ENCODE measurements at regions not wholly inside any gene's neighbourhood (a gene's known extent, or its start where the extent isn't known, plus 50 kb on each side); places are given as distances from the start of the nearest gene placed in this dataset.

DNA sequence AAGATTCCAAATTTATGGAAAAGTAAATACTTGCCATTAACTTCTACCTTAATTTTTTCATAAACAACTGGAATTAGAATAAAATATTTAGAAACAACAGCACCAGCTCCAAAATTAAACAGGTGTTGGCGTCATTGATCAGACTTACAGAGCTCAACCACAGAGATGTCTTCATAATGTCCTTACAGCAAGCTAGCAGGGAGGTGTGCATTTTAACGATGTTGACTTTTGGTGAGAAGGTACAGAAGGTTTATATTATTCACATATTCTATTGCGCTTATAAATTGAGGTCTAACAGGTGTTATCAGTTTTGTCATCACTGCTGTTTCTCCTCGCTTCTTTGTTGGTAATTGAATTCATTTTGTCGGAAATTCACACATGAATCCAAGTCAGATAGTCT, 226.2 kb upstream of the CA10 start:
- no peak for DNase-seq (ENCODE audit: low spot score)

DNA sequence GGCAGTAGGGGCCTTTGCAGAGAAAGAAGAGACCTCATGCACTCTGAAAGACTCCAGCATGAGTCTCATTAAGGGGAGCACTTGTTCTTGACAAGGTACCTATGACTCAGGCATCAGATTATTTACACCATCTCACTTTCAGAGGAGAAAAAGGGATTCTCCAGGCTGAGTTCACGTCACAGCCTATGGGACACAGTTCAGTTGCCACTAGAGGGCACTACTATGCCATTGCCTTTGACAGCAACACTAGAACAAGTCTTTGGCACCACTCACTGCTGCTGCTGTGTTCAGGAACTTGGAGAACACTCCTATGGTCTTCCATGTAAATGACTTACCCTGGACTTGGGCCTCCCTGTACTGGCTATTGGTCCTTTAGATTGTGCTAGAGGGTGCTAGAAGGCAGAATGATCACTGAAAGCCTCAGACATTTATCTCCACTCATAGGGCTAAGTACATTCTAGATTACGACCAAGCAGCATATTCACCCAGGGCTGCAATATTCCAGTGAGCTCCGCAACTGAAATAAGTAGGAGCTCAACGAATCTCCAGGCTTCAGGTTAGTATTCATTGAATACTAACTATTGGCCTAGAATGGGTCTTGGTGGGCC, 225.1 kb upstream of the CA10 start:
- DNase-seq (ENCODE audit: low spot score): no peak

DNA sequence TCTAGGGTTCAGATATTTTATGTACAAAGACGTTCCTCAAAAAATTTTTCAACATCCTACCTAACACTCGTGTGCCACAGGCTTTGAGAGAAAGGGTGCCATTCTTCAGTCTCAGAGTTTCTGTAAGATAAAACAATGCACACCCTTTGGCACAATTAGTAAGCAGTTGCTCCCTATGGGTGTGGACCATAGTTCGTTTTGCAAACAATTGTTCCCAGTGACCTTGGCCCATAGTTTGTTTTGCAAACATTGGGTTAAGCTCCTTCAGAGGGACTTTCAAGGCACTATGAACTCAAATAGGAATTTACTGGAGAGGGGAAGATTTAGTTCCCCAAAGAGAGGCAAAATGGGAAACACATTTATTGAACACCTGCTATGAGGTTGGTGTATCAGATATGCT, 220.3 kb upstream of the CA10 start:
- no peak for DNase-seq (ENCODE audit: low spot score)

DNA sequence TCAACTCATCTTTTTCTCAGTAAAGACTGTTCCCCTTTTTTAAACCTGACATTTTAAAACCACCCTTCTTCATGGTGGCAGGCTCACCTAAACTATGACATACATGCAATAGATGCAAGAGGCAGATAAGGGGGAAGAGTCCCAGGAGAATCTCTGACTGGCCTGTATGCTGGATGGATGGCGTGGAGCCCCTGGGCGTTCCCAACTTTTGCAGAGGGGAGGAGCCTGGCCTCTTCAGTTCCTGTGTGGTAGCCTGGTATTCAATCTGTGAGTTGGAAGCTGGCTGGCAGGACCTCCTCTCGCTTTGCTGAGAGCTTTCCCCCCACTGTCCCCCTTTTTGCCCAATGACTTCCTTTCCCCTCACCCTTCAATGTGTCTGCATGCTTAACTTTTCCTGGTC, 217.6 kb upstream of the CA10 start:
- DNase-seq (ENCODE audit: low spot score): no peak

DNA sequence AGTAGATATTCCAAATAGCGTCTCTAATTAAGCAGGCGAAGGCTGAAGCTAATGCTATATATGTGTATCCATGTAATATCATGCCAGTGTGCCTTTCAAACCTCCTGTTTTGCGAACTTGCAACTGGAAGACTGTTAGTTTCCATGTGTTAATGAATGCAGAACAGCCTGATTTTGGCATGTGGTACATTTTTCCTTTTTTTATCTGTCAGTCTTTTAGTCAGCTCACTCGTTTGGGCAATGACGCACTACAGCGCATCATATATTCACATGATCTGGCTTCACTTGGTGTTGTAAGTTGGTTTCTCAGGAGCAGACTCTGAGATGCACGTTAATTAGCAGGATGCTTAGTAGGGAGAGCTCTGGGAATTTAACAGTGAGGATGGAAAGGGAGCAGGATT, 210.4 kb upstream of the CA10 start:
- no peak for DNase-seq (ENCODE audit: low spot score)

DNA sequence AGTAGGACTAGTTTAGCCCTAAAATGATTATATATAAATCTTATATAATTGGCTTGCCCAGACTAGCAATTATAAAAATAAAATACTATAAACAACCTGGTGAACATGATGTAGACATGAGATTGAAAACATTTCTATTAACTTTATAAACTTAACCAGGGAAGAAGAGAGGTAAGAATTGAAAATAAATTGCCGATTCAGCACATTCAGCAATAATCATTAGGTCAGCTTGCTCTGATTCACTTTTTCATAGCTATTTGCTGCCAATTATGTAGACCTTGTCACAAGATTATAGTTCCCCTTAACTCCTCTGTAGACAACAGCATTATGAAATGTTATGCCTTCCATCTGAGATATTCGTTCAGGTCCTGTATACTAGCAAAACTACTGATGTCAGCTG, 199.3 kb upstream of the CA10 start:
- DNase-seq (ENCODE audit: low spot score): no peak

DNA sequence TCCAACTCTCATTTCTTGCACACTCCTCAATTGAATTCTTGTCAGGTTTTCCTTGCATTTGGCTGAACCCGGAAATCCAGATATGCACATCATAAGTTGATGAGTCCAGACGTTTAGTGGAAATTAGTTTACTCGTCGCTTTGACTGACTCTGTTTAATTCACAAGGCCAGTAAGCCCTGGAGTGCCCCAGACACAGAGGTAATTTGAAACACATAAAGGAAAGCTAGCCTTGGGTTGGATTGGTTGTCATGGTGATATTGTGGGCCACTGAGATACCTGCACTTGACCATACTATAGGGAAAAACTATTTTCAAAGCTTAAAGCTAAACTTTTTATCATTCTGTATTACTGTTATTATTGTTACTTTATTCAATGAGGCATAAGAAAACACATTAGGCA, 178.3 kb upstream of the CA10 start:
- DNase-seq (ENCODE audit: low spot score): no peak

DNA sequence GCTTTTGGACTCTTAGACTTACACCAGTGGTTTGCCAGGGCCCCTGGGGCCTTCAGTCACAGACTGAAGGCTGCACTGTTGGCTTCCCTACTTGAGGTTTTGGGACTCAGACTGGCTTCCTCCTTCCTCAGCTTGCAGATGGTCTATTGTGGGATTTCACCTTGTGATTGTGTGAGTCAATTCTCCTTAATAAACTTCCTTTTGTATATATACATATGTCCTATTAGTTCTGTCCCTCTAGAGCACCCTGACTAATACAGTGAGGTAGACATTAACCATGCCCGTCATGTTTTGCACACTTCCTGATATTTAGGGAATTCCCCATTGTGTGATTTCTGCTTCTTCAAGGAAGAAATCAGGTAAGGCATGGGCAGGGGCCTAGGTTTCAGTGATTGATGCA, 147.8 kb upstream of the CA10 start:
- no peak for DNase-seq (ENCODE audit: low spot score)

DNA sequence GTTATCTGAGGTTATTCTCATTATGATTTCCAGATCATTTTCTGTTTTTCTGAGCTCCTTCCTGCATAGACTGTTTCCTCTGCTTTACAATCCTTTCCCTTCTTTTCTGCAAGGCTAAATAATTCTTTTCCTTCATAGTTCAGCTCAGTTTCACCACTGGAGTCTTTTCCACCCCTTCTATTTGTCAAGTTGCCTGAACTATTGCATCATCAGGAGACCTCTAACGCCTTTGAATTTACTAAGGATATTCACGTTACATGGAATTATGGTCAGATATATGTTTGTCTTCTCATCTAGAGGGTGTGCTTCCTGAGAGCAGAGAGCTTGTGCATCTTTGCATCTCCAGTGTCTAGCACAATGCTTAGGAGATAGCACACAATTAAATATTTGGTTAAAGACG, 140.4 kb upstream of the CA10 start:
- DNase-seq (ENCODE audit: low spot score): no peak

DNA sequence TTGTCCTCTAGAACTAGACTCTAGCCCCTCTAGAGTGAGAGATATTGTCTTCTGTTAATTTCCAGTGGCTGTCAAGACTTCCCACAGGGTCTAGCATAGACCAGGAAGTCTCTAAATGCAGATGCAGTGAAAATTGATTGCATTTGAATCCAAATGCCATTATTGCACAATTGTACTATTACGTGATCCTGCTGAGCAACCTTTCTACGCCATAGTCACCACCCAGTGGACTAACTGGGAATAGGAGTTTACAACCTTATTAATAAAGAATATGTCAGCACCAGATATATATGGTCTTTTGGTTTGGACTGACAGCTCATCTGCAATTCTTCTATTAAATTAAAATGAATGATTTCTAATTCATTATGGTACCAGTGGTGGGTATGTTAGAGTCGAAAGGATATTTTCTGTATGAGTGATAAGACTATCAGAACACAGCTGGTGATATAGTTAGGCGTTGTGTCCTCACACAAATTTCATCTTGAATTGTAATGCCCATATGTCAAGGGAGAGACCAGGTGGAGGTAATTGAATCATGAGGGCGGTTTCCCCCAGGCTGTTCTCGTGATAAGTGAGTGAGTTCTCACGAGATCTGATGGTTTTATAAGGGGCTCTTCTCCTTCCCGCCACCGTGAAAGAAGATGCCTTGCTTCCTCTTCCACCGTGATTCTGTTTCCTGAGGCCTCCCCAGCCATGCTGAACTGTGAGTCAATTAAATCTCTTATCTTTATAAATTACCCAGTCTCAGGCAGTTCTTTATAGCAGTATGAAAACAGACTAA, 138.9 kb upstream of the CA10 start:
- no peak for DNase-seq (ENCODE audit: low spot score)

DNA sequence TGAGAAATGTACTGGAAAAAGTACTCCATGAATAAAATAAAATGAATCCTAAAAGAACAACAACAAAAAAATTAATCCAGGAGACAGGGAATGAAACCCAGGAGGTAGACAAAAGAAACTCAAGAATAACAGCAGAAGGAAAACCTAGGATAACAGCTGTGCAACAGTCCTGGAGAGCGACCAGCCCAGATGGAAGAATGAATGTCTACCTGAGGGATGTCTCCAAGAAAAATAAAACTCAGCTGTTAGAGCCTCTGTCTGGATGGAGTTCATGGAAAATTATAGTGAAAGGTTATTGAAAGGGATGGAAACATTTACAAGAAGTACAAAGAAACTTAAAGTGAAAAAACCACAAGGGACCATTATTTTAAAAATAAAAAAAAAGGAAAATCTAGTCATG, 135.8 kb upstream of the CA10 start:
- no peak for DNase-seq (ENCODE audit: low spot score)

DNA sequence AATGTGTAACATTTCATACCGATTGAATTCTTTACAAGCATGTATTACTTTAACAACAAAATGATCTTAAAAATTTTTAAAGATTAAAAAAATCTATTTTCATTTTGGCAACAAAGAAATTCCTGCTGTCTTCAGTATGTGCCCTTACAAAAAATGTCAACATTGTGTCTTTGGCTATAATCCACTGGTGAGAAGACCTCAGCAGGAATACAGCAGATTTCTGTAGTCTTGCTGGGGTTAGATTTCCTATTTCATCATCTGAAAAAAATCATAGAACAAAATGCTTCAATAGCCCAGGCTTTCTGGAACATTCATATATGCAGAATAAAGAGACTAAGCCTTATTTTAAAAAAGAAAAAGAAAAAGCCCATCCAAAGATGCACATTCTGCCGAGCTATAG, 129.1 kb upstream of the CA10 start:
- DNase-seq (ENCODE audit: low spot score): no peak

DNA sequence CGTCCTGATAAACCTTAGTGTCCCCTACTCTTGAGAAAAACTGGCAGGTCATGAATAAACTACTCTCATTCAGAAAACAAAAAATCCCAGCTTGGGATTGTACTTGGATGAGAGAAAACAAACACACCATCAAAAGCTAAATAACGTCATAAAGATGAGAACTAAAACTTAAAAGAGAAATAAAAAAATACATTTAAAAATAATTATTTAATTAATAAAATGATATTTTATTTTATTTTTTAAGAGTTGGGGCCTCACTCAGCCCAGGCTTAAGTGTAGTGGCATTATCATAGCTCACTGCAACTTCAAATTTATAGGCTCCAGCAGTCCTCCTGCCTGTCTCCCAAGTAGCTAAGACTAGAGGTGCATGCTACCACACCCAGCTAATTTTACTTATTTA, 125.4 kb upstream of the CA10 start:
- no peak for DNase-seq (ENCODE audit: low spot score)

DNA sequence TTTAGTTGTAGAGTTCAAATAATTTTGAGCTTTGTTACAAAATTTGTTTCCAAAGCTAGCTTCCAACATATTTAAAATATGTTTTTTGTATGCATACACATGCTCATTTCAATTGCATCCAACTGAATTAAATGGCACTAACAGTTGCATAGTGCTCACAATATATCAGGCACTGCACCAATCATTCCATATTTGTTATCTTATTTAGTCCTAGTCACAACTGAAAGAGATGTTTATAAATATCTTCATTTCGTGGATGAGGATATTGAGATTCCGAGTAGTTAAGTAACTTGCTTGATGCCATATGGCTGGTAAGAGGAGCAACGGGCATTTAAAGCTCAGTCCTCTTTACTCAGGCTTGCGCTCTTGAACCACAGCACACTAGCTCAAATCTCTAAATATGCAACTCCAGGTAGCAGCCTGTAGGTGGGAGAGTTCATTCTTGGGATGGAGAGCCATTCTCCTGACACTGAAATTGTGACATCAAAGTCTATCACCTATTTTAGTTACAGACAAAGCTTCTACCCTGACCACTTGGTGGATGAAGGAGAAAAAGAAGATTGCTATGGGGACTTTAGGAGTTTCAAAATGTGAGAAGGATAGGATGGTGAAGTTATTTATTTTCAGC, 118.0 kb upstream of the CA10 start:
- DNase-seq (ENCODE audit: low spot score): no peak

DNA sequence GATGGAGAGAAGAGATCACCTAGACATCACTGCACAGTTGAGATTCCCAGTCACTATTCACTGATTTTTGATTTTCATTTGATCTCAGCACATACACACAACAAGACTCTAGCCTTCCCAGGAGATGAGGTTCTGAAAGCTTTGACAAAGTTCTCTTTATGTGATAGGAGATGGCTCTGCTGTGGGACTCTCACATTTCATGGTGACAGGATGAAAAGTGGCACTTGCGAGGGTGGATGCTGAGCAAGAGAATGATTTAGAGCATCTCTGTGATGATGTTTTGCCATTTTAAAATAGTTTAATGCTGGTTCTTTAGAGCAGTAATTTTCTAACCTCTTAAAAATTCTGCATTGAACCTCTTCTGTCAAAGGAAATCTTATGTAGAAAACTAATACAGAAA, 113.3 kb upstream of the CA10 start:
- no peak for DNase-seq (ENCODE audit: low spot score)

DNA sequence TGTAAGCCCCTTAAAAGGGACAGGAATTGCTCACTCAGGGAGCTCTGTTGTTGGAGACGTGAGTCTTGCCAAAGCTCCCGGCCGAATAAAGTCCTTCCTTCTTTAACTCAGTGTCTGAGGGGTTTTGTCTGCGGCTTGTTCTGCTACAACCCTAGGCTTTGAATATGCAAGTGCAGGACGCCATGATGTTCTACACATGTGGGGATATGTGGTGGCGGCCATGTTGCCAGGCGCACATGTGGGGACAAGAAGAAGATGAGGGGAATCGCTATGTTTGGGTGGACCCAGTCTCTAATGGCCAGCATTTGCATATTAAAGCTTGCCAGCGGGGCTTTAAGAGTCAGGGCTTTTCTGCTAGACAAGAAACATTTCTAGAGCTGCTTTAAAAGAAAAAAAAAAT, 96.8 kb upstream of the CA10 start:
- no peak for DNase-seq (ENCODE audit: low spot score)

DNA sequence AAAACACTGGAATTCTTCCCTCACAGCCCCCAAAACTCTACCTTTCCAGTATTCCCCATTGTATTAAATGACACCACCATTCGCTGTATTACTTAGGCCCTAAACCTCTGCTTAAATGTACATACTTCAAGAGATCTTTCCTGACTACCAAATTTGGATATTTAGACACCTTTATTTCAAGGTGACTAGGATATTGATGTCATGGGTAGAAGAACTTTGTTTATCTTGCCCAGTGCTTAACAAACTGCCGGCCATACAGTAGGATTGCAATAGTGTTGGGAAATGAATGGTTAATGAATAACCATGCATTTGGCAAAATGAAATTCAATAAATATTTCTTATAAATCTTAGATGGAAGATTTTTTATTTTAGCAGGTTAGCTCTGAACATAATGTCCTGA, 86.2 kb upstream of the CA10 start:
- DNase-seq (ENCODE audit: low spot score): no peak

DNA sequence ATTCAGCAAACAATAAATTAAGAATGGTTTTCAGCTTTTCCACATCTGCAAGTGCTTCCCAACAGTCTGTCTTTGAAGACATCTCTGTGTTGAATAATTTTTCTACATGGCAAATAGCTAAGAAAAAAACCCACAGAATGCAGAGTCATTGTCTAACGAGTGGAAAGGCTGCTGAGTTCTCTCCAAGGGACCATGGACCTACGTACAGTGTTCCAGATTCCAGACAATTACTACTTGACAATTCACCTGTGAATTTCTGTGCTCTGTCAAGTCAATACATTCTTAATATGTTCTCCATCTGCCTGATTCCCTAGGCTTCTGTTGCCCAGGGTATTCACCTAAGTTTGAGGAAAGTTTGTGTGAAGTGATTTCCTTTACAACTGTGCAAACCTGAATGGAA, 83.8 kb upstream of the CA10 start:
- no peak for DNase-seq (ENCODE audit: low spot score)

DNA sequence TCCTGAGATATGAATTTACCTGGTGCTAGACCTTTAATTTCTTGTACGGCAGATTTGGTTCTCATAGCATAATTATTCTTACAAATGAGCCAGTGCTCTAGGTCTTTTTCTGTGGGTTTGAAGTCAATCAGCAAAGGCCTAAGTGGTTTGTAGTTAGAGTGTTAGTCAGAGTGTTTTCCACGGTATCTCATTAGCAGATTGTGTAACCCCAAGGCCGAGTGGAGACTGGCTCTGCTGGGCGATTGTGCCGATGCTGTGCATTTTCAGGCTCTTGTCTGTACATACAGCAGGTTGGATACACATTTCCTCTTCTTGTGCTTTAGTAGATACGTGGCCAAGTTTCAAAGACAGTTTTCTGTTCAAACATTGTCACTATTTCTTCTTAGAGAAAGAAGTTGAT, 78.6 kb upstream of the CA10 start:
- no peak for DNase-seq (ENCODE audit: low spot score)

DNA sequence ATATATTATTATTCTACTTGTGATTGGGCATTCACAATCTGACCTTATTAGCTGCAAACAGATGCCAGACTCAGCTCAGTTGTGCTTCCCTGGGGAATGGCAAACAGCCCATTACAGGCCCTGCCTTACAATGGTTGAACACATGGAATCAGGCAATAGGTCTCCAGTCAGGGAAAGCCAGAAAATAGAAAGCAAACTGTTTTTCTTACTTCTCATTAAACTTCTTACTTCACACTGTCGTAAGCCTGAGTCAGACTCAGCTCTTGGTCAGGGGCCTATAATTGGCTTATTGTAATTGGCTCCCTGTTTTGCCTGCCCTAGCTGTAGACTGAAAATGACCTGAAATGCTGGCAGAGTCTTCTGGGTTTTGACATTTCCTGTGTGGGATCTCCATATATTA, 77.0 kb upstream of the CA10 start:
- no peak for DNase-seq (ENCODE audit: low spot score)

DNA sequence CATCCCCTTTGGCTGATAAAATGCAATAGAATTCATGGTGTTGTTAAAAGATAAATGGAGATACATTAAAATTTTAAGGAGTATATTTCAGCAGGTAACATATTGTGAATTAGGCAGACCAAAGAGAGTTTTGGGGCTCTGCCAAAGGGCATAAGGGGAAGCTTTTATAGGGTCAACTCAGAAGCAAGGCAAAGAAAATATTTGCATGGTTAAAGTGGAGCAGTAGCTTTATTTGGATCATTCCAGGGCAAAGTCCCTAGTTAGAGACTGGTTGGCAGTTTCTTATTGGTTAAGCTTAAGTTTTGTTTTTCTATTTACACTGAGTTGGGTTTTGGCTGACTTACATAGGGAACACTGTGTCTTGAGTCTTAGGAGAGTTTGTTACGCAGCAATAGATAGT, 75.1 kb upstream of the CA10 start:
- DNase-seq (ENCODE audit: low spot score): no peak

DNA sequence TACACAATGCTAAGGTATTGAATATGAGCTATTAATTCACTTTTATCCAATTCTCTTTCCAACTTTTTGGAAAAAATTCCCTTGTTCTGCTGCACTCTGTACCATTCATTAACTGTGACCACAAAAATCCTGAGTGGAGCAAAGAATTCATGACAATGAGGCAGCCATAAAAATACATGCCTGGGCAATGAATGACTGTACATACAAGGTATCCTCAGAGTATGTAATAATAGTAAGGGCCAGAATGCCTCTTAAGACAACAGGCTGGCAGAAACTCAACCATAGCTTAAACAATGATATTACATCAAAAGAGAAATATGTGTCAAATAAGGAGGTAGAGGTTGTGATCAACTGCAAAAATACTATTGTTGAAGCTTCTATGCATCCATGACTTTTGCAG, 74.7 kb upstream of the CA10 start:
- DNase-seq (ENCODE audit: low spot score): no peak

DNA sequence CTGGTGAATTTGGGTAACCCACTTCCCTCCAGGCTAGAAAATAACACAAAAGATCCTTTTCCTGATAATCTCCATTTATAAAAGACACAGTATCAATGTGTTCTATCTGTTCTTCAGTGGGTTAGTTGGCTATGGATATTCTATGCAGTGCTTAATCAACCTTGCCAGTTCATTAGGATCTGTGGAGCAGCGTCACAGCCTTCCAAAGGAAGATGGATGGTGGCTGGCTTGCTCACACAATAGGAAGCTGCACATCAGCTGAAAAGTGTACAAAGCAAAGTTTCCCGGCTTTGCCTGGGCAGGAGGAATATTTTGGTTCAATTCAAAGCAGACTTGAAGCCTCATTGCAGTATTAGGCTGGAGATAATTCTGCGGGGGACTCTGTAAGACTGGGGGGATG, 70.3 kb upstream of the CA10 start:
- no peak for DNase-seq (ENCODE audit: low spot score)

DNA sequence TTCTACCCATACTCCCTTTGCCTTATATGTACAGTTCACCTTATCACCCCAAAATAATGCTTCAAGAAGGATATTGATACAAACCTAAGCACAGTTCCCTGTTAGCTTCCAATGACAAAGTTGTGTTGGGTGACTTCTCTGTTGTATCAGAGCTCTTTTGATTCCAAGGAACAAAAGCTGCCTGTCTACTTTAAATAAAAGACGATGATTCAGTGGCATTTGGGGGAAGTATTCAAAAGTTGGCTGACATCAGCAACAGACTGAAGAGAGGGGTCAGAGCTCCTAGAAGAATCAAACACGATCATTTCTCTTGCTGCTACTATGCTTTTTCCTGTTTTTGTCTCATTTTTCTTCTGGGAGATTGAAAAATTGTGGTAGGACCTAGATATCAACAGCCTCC, 69.4 kb upstream of the CA10 start:
- DNase-seq (ENCODE audit: low spot score): no peak

Measured in kidney capillary endothelial cell (primary cell).